Activated CD8-positive, alpha-beta T cell treated with anti-CD3 and anti-CD28 coated beads for 36 hours (primary cell): ENCODE measurements at regions not wholly inside any gene's neighbourhood (a gene's known extent, or its start where the extent isn't known, plus 50 kb on each side); places are given as distances from the start of the nearest gene placed in this dataset.

Experiments
- ATAC-seq: fragments of 200-7000 bp; cut with Tn5 transposase; one replicate; pipeline ENCODE4 v1.10.0; 2021; ENCODE audit warnings: mild to moderate bottlenecking, moderate library complexity
- CTCF ChIA-PET: fragments of 350-600 bp; sonication (Branson Sonifier 250); formaldehyde crosslinking; loops from one replicate; lab custom pipeline; 2021; ENCODE audit warnings: antibody characterized with exemption; lab: Charles Lee
- POLR2A ChIA-PET: fragments of 350-600 bp; sonication (Branson Sonifier 250); formaldehyde crosslinking; loops from one replicate; lab custom pipeline; 2021; ENCODE audit warnings: antibody characterized with exemption; lab: Charles Lee
- DNase-seq: peaks from one replicate; pipeline ENCODE4 v3.0.0-alpha.2; 2020
- H3K27ac Mint-ChIP-seq: one replicate; pipeline ENCODE4 v1.8.0; 2021; ENCODE audit warnings: mild to moderate bottlenecking, mixed read lengths
- H3K27me3 Mint-ChIP-seq: one replicate; pipeline ENCODE4 v1.8.0; 2021; ENCODE audit warnings: mixed read lengths
- H3K36me3 Mint-ChIP-seq: one replicate; pipeline ENCODE4 v1.8.0; 2021; ENCODE audit warnings: low read depth, mixed read lengths
- H3K4me1 Mint-ChIP-seq: one replicate; pipeline ENCODE4 v1.8.0; 2021; ENCODE audit warnings: low read depth, mixed read lengths
- H3K4me3 Mint-ChIP-seq: one replicate; pipeline ENCODE4 v1.8.0; 2021; ENCODE audit warnings: mild to moderate bottlenecking, moderate library complexity, mixed read lengths
- H3K9me3 Mint-ChIP-seq: one replicate; pipeline ENCODE4 v1.8.0; 2021; ENCODE audit warnings: mixed read lengths
- CTCF ChIP-seq: fragments of 200-600 bp; IDR thresholded peaks from one replicate; pipeline ENCODE4 v1.8.0; 2022; ENCODE audit warnings: antibody characterized with exemption, mild to moderate bottlenecking
- intact Hi-C: fragments of 100-400 bp; cut with micrococcal nuclease; formaldehyde crosslinking; loops from one replicate; pipeline ENCODE4 v1.10.0; 2022

- H3K4me3 Mint-ChIP-seq: no peak overlapping the region
- intact Hi-C loops: no loop called here
- no peak for TF ChIP-seq CTCF
- no peak for ATAC-seq
- POLR2A ChIA-PET: no interaction called here
- no peak for DNase-seq
- H3K27ac Mint-ChIP-seq: no peak overlapping the region
- H3K9me3 Mint-ChIP-seq: no peaks in the 10 kb centered on the region
- H3K36me3 Mint-ChIP-seq: no peaks in the 10 kb centered on the region
- H3K4me1 Mint-ChIP-seq: no peaks in the 10 kb centered on the region
- CTCF ChIA-PET: no interaction called here
- no peaks in the 10 kb centered on the region for H3K27me3 Mint-ChIP-seq
Measured at GRCh38 chr4:148828291-148828690, 386.1 kb upstream of the NR3C2 start.

DNA sequence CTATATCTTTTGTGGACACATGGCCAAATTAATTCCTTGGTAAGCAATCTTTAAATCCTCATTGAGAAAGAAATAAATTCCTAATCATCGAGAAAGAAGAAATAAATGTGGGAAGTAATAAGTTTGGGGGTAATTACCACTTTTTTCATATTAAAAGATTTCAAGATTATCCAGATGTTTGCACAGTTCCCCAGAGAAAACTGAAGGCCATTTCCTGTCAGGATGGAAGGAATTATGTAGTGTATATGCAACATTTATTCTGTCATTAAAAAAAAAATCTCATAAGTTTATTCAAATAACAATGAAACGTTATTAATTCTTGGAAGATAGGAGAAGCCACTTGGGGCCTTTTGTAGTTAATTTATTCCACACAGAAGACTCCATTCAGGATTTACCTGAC lies 385.6 kb upstream of the NR3C2 start:
- no peaks in the 10 kb centered on the region for H3K4me1 Mint-ChIP-seq
- H3K27me3 Mint-ChIP-seq: no peaks in the 10 kb centered on the region
- H3K9me3 Mint-ChIP-seq: no peaks in the 10 kb centered on the region
- H3K36me3 Mint-ChIP-seq: no peaks in the 10 kb centered on the region
- no peak for ATAC-seq
- intact Hi-C loops: no loop called here
- DNase-seq: no peak
- ChIA-PET CTCF (no interaction called here), POLR2A (no interaction called here)
- no peak overlapping the region for H3K27ac Mint-ChIP-seq
- no peak for TF ChIP-seq CTCF
- H3K4me3 Mint-ChIP-seq: no peak overlapping the region

- H3K4me1 Mint-ChIP-seq: no peaks in the 10 kb centered on the region
- ChIA-PET POLR2A (no interaction called here), CTCF (no interaction called here)
- DNase-seq: no peak
- no peak overlapping the region for H3K4me3 Mint-ChIP-seq
- ATAC-seq: no peak
- no peaks in the 10 kb centered on the region for H3K27me3 Mint-ChIP-seq
- no peak for TF ChIP-seq CTCF
- H3K36me3 Mint-ChIP-seq: no peaks in the 10 kb centered on the region
- H3K9me3 Mint-ChIP-seq: no peaks in the 10 kb centered on the region
- intact Hi-C loops: no loop called here
- no peak overlapping the region for H3K27ac Mint-ChIP-seq
Measured at GRCh38 chr4:148823419-148823769, 381.2 kb upstream of the NR3C2 start.

DNA sequence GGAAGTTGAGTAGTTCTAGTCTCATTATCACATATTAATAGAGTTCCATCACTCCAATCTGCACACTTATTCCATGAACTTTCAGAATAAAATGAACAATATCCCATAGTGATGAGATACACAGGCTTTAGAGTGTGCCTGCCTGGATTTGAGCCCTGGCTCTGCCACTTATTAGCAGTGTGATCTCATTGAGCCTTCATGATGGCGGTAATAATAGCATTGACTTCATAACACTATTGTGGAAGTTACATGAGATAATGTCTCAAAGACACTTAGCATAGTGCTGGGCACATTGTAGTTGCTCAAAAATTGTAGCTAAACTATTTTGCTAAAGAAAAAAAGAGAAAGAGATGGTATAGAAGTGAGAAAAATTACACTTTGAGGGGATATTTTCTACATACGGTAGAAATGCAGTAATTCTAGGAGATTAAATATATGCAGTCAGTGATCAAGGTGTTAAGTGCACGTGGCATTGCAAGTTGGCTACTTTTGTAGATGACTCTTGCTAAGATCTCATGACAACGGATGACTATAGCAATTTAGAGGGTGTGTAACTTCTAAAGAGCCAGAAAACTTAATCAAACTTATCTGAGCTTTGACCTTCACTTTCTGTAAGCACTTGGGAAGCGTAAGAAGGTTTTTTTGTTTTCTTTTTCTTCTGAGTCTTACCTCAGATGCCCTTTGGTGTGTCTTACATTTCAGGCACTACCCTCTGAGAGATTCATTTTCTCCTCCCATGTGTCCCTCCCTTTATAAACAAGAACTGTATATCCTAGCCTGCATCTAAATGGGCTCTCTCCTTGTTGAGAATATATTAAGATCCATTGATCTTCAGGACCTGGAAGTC lies 380.6 kb upstream of the NR3C2 start:
- Mint-ChIP-seq H3K4me3 (no peak overlapping the region), H3K27ac (no peak overlapping the region), H3K4me1 (no peaks in the 10 kb centered on the region), H3K27me3 (no peaks in the 10 kb centered on the region), H3K9me3 (no peaks in the 10 kb centered on the region), H3K36me3 (no peaks in the 10 kb centered on the region)
- CTCF ChIA-PET: no interaction called here
- DNase-seq (no peak), ATAC-seq (no peak)
- no peak for TF ChIP-seq CTCF
- POLR2A ChIA-PET: no interaction called here
- intact Hi-C loops: no loop called here

- H3K9me3 Mint-ChIP-seq: peaks cover 5% of the 10 kb centered on the region
- POLR2A ChIA-PET: no interaction called here
Measured at GRCh38 chr4:148814030-148814429, 371.8 kb upstream of the NR3C2 start.

More at GRCh38 chr4:148814030-148814429, 371.8 kb upstream of the NR3C2 start:
- CTCF ChIA-PET: no interaction called here
- Mint-ChIP-seq H3K4me3 (no peak overlapping the region), H3K36me3 (peaks cover 3% of the 10 kb centered on the region), H3K27ac (no peak overlapping the region), H3K27me3 (no peaks in the 10 kb centered on the region), H3K4me1 (no peaks in the 10 kb centered on the region)
- intact Hi-C loops: no loop called here
- no peak for ATAC-seq
- TF ChIP-seq CTCF: no peak
- DNase-seq: no peak
